Stimulated activated CD8-positive, alpha-beta memory T cell treated with anti-CD3 and anti-CD28 coated beads, Interleukin-15, amount 100 ng/mL, for 48 hours (primary cell): ENCODE measurements at regions not wholly inside any gene's neighbourhood (a gene's known extent, or its start where the extent isn't known, plus 50 kb on each side); places are given as distances from the start of the nearest gene placed in this dataset.
"Not testable (repeated sequence)": the region's sequence is repeated elsewhere in the genome, so short reads cannot be mapped to it uniquely, and the experiment has no call there.

Experiments used
- DNase-seq, 2 donors: peaks; one replicate each; pipeline ENCODE4 v3.0.0-alpha.2; 2020; ENCODE audit warnings: low read depth in 2 of 2

GRCh38 chr1:157460381-157460780 is 91.9 kb downstream of the FCRL5 start:
- no peak for DNase-seq

GRCh38 chr1:157457279-157457678 is 95.0 kb downstream of the FCRL5 start:
- DNase-seq: no peak

GRCh38 chr1:157455318-157455717 is 97.0 kb downstream of the FCRL5 start:
- no peak for DNase-seq

- no peak for DNase-seq
Measured at GRCh38 chr1:157450106-157450505, 102.2 kb downstream of the FCRL5 start.

GRCh38 chr1:157448636-157449035 is 103.7 kb downstream of the FCRL5 start:
- no peak for DNase-seq

GRCh38 chr1:157446356-157446755 is 106.0 kb downstream of the FCRL5 start:
- DNase-seq: not testable (repeated sequence)

- not testable (repeated sequence) for DNase-seq
Measured at GRCh38 chr1:157445616-157446140, 106.6 kb downstream of the FCRL5 start.

- no peak for DNase-seq
Measured at GRCh38 chr1:157442065-157442464, 110.2 kb downstream of the FCRL5 start.

- no peak for DNase-seq
Measured at GRCh38 chr1:157439302-157439954, 112.9 kb downstream of the FCRL5 start.

GRCh38 chr1:157438613-157439012 is 113.7 kb downstream of the FCRL5 start:
- DNase-seq: no peak

GRCh38 chr1:157438146-157438545 is 114.2 kb downstream of the FCRL5 start:
- no peak for DNase-seq

GRCh38 chr1:157437296-157437695 is 115.0 kb downstream of the FCRL5 start:
- no peak for DNase-seq

GRCh38 chr1:157431751-157432150 is 120.6 kb downstream of the FCRL5 start:
- no peak for DNase-seq

- no peak for DNase-seq
Measured at GRCh38 chr1:157429601-157430240, 122.6 kb downstream of the FCRL5 start.

GRCh38 chr1:157423764-157424163 is 128.6 kb downstream of the FCRL5 start:
- not testable (repeated sequence) for DNase-seq

- no peak for DNase-seq
Measured at GRCh38 chr1:157419845-157420542, 132.3 kb downstream of the FCRL5 start.

- no peak for DNase-seq
Measured at GRCh38 chr1:157418659-157419058, 133.7 kb downstream of the FCRL5 start.

- no peak for DNase-seq
Measured at GRCh38 chr1:157418231-157418630, 134.1 kb downstream of the FCRL5 start.

GRCh38 chr1:157415661-157416060 is 136.7 kb downstream of the FCRL5 start:
- no peak for DNase-seq

GRCh38 chr1:157412308-157412707 is 140.0 kb downstream of the FCRL5 start:
- no peak for DNase-seq

- DNase-seq: no peak
Measured at GRCh38 chr1:157411769-157412168, 140.5 kb downstream of the FCRL5 start.

GRCh38 chr1:157411064-157411463 is 141.3 kb downstream of the FCRL5 start:
- DNase-seq: no peak

- no peak for DNase-seq
Measured at GRCh38 chr1:157410457-157410856, 141.9 kb downstream of the FCRL5 start.
